Endothelial cell of umbilical vein (primary cell): ENCODE measurements at regions not wholly inside any gene's neighbourhood (a gene's known extent, or its start where the extent isn't known, plus 50 kb on each side); places are given as distances from the start of the nearest gene placed in this dataset.

Experiments used
- BruUV-seq: library from RNA; stranded (reverse); fragments of 400-500 nt; replicated peaks from 2 replicates; lab custom pipeline; 2021; lab: Mats Ljungman, UMichigan
- CTCF ChIA-PET: fragments of 300-600, 350-600 bp; sonication (Branson Sonifier 250); formaldehyde crosslinking; loops from one replicate; lab custom pipeline; 2021; ENCODE audit warnings: antibody characterized with exemption, inconsistent platforms; lab: Charles Lee
- POLR2A ChIA-PET: fragments of 300-600, 350-600 bp; sonication (Branson Sonifier 250); formaldehyde crosslinking; loops from one replicate; lab custom pipeline; 2021; ENCODE audit warnings: antibody characterized with exemption, inconsistent platforms; lab: Charles Lee
- DNase-seq: peaks from one replicate; pipeline ENCODE4 v3.0.0-alpha.2; 2011; ENCODE audit warnings: low read depth, low spot score
- FAIRE-seq: peaks from 2 replicates; lab custom pipeline; 2011; peaks lifted over from hg19 to GRCh38; lab: Jason Lieb, UNC
- H2AFZ ChIP-seq: 2 replicates; pipeline ENCODE4 v1.6.0; 2012; ENCODE audit warnings: low read depth, low read length, control low read depth, inconsistent platforms
- H3K27ac ChIP-seq: 2 replicates; pipeline ENCODE4 v1.5.1; 2011; ENCODE audit warnings: low read depth, mild to moderate bottlenecking, control low read depth, low read length, moderate library complexity; ENCODE audit not compliant: insufficient read depth
- H3K27me3 ChIP-seq, 2 experiments: 2 replicates each; pipeline versions ENCODE4 v1.6.0 to v1.6.1; 2011; ENCODE audit warnings: low read length in 2 of 2, mixed read lengths in 1 of 2; ENCODE audit not compliant: control insufficient read depth in 2 of 2, insufficient read depth in 2 of 2
- H3K36me3 ChIP-seq, 2 experiments: 2 replicates in 1 of 2; 3 replicates in 1 of 2; pipeline ENCODE4 v1.5.1; 2011; ENCODE audit warnings: low read length in 2 of 2, mild to moderate bottlenecking in 1 of 2, moderate library complexity in 1 of 2; ENCODE audit not compliant: control insufficient read depth in 2 of 2, insufficient read depth in 2 of 2; ENCODE audit errors: extremely low read depth in 1 of 2
- H3K4me1 ChIP-seq: 3 replicates; pipeline ENCODE4 v1.5.1; 2011; ENCODE audit warnings: mild to moderate bottlenecking, low read length; ENCODE audit not compliant: control insufficient read depth, insufficient read depth; ENCODE audit errors: extremely low read depth
- H3K4me2 ChIP-seq: 2 replicates; pipeline ENCODE4 v1.6.1; 2011; ENCODE audit warnings: low read length, control low read depth, mixed read lengths; ENCODE audit not compliant: insufficient read depth
- H3K4me3 ChIP-seq, 3 experiments: fragments of 200-600 bp in 1 of 3; sonication (generic), shearing (Covaris generic) in 1 of 3; replicated peaks in 1 of 3; 2 replicates each; pipeline ENCODE4 v1.5.1; 2011 to 2016; ENCODE audit warnings: control low read depth in 3 of 3, low read length in 3 of 3, mild to moderate bottlenecking in 2 of 3, inconsistent platforms in 1 of 3, low read depth in 1 of 3, moderate library complexity in 1 of 3; ENCODE audit not compliant: insufficient read depth in 1 of 3
- H3K79me2 ChIP-seq: 2 replicates; pipeline ENCODE4 v1.6.0; 2012; ENCODE audit warnings: low read length, inconsistent platforms; ENCODE audit not compliant: control insufficient read depth, insufficient read depth
- H3K9ac ChIP-seq: replicated peaks from 2 replicates; pipeline ENCODE3; 2011; ENCODE audit warnings: low read length, control low read depth; ENCODE audit not compliant: insufficient read depth; ENCODE audit errors: extremely low read depth
- H3K9me1 ChIP-seq: replicated peaks from 3 replicates; pipeline ENCODE4 v1.6.0; 2011; ENCODE audit warnings: mild to moderate bottlenecking, low read length; ENCODE audit not compliant: control insufficient read depth, insufficient read depth; ENCODE audit errors: extremely low read depth
- H3K9me3 ChIP-seq: replicated peaks from 2 replicates; pipeline ENCODE4 v1.5.1; 2012; ENCODE audit warnings: low read length, inconsistent platforms; ENCODE audit not compliant: control insufficient read depth, insufficient read depth
- H4K20me1 ChIP-seq: replicated peaks from 2 replicates; pipeline ENCODE3; 2011; ENCODE audit warnings: mild to moderate bottlenecking, low read length; ENCODE audit not compliant: control insufficient read depth, insufficient read depth; ENCODE audit errors: extremely low read depth
- EZH2 ChIP-seq: IDR thresholded peaks from 2 replicates; pipeline ENCODE4 v1.6.1; 2012; ENCODE audit warnings: borderline replicate concordance, low read depth, mild to moderate bottlenecking, moderate library complexity, low read length, inconsistent platforms; ENCODE audit not compliant: severe bottlenecking
- FOS ChIP-seq: IDR thresholded peaks from 2 replicates; pipeline ENCODE4 v1.6.1; 2011; ENCODE audit warnings: mild to moderate bottlenecking, low read length, moderate library complexity, borderline replicate concordance; ENCODE audit not compliant: insufficient read depth
- GATA2 ChIP-seq: IDR thresholded peaks from 2 replicates; pipeline ENCODE4 v1.7.0; 2011; ENCODE audit warnings: low read depth, mild to moderate bottlenecking, moderate library complexity, mixed read lengths, low read length; ENCODE audit not compliant: insufficient read length, insufficient read depth
- JUN ChIP-seq: IDR thresholded peaks from 2 replicates; pipeline ENCODE4 v1.6.1; 2011; ENCODE audit warnings: borderline replicate concordance, low read depth; ENCODE audit not compliant: insufficient read length, insufficient read depth
- MAX ChIP-seq: IDR thresholded peaks from 2 replicates; pipeline ENCODE4 v1.6.1; 2011; ENCODE audit not compliant: insufficient read depth, insufficient read length
- MYC ChIP-seq: IDR thresholded peaks from one replicate; pipeline ENCODE4 v1.6.1; 2011; ENCODE audit warnings: mild to moderate bottlenecking, low read depth, low read length
- POLR2A ChIP-seq: IDR thresholded peaks from 2 replicates; pipeline ENCODE4 v1.6.1; 2012; ENCODE audit warnings: low read depth, mild to moderate bottlenecking, control low read depth, low read length
- POLR2AphosphoS5 ChIP-seq: IDR thresholded peaks from 2 replicates; pipeline ENCODE4 v1.6.1; 2012; ENCODE audit warnings: low read depth, mild to moderate bottlenecking, control low read depth, low read length, moderate library complexity; ENCODE audit not compliant: insufficient read depth
- dilution Hi-C: fragments of 300-500 bp; cut with MboI; formaldehyde crosslinking; loops from one replicate; pipeline ENCODE4 v1.15.0; 2019; ENCODE audit warnings: low sequenced_read_pairs; ENCODE audit not compliant: extremely low pct_ligation_motif_present
- intact Hi-C: fragments of 100-400 bp; cut with micrococcal nuclease; formaldehyde crosslinking; loops from one replicate; pipeline ENCODE4 v1.10.0; 2022
- TF ChIP-seq, protein P1 (sequence below), 2 donors: IDR thresholded peaks; 1 replicate in 1 of 2; 2 replicates in 1 of 2; pipeline ENCODE4 v1.5.1; 2011; ENCODE audit warnings: low read length in 2 of 2, mild to moderate bottlenecking in 2 of 2, moderate library complexity in 2 of 2, control low read depth in 1 of 2, inconsistent platforms in 1 of 2, low read depth in 1 of 2; ENCODE audit not compliant: insufficient read depth in 1 of 2; ENCODE audit errors: extremely low read depth in 1 of 2

DNA sequence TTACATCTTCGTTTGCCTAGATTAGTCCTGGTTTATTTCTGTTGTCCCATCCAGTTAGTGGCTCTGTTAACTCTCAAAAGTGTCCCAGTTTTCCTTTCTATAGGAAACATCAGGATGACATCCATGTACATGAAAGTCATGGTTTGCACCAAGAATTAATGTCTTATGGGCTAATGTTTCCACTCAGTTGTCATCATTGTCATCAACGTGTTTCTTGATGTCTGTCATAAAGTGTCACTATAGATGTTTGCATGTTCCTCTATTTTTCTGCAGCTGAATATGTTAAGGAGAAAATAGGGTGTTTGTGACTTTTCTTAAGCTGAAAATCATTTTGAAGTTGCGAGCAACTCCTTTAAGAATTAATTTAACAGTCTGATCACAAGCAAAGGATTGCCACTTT, 567.0 kb downstream of the TMEM114 start:
- no peak for TF ChIP-seq JUN
- no peaks in the 10 kb centered on the region for H3K27me3 ChIP-seq
- no peak overlapping the region for H3K4me3 ChIP-seq
- no peaks in the 10 kb centered on the region for H3K4me1 ChIP-seq
- dilution Hi-C loops: no loop called here
- no peaks in the 10 kb centered on the region for H3K9me1 ChIP-seq
- H3K9me3 ChIP-seq: peaks cover 4% of the 10 kb centered on the region
- no peak overlapping the region for H2AFZ ChIP-seq
- H3K4me2 ChIP-seq: no peak overlapping the region
- DNase-seq: no peak
- no peaks in the 10 kb centered on the region for H3K36me3 ChIP-seq
- H3K79me2 ChIP-seq: no peaks in the 10 kb centered on the region
- no TSS peak for BruUV-seq
- no peaks in the 10 kb centered on the region for H4K20me1 ChIP-seq
- FAIRE-seq: no peak
- CTCF ChIA-PET: no interaction called here
- POLR2A ChIA-PET: no interaction called here
- H3K27ac ChIP-seq: no peak overlapping the region
- intact Hi-C loops: no loop called here
- H3K9ac ChIP-seq: no peak overlapping the region

DNA sequence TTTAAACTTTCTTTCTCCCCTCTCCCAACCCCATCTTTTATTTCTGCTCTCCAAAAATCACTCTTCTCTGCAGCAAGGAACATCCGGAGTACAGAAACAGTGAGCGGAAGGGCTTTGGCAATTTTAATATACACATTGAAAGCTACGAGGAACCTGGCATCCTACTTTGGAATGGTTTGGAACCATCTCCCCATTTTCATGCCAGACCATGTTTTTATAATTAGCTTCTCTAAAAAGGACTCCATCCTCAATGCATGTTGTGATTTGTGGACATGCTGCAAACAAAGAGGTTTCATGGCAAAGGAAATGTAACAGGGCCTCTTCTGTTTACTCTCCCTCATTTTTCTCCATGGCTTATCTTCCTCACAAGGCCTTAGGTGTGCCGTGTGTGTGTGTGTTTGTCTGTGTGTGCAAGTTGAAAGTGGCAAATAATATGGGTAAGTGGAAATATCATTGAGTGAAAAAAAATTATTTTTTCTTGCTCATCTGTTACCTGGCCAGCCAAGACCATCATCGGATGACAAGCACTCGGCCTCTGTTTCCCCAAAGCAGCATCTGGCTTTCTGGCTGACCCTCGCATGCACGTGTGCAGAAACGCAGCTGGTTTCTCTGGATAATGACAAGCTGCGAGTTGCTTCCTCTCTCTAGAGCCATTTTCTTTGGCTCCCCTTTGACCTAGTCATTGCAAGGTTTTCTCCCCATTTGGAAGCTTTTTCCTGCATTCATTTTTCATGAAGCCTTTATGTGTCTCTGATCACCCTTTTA, 585.0 kb downstream of the TMEM114 start:
- Histone ChIP-seq H4K20me1 (no peaks in the 10 kb centered on the region), H3K27ac (no peak overlapping the region), H3K9me1 (no peaks in the 10 kb centered on the region), H3K36me3 (no peaks in the 10 kb centered on the region), H2AFZ (no peak overlapping the region), H3K4me3 (no peak overlapping the region), H3K79me2 (no peaks in the 10 kb centered on the region), H3K9me3 (peaks cover 3% of the 10 kb centered on the region), H3K27me3 (no peaks in the 10 kb centered on the region), H3K4me1 (no peaks in the 10 kb centered on the region), H3K4me2 (no peak overlapping the region), H3K9ac (no peak overlapping the region)
- no TSS peak for BruUV-seq
- DNase-seq: no peak
- ChIA-PET CTCF (interaction anchor here (0.6 kb wide), 1 partner anchor 19 kb away, joined by 3 read pairs; no protein-coding TSS in a partner anchor), POLR2A (no interaction called here)
- TF ChIP-seq GATA2: no peak
- no peak for TF ChIP-seq MAX
- no peak for TF ChIP-seq FOS
- TF ChIP-seq POLR2AphosphoS5: no peak
- TF ChIP-seq, protein P1, sequence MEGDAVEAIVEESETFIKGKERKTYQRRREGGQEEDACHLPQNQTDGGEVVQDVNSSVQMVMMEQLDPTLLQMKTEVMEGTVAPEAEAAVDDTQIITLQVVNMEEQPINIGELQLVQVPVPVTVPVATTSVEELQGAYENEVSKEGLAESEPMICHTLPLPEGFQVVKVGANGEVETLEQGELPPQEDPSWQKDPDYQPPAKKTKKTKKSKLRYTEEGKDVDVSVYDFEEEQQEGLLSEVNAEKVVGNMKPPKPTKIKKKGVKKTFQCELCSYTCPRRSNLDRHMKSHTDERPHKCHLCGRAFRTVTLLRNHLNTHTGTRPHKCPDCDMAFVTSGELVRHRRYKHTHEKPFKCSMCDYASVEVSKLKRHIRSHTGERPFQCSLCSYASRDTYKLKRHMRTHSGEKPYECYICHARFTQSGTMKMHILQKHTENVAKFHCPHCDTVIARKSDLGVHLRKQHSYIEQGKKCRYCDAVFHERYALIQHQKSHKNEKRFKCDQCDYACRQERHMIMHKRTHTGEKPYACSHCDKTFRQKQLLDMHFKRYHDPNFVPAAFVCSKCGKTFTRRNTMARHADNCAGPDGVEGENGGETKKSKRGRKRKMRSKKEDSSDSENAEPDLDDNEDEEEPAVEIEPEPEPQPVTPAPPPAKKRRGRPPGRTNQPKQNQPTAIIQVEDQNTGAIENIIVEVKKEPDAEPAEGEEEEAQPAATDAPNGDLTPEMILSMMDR (IDR thresholded peaks at IDR 0.05; ENCODE audit: extremely low read depth in 1 of 2, insufficient read depth in 1 of 2, low read depth in 1 of 2, low read length in 2 of 2): no peak
- no peak for TF ChIP-seq EZH2
- no peak for TF ChIP-seq POLR2A
- TF ChIP-seq MYC: no peak
- no peak for TF ChIP-seq JUN
- intact Hi-C loops: no loop called here
- dilution Hi-C loops: no loop called here
- no peak for FAIRE-seq
